GM19397 (cell line): ENCODE measurements at regions not wholly inside any gene's neighbourhood (a gene's known extent, or its start where the extent isn't known, plus 50 kb on each side); places are given as distances from the start of the nearest gene placed in this dataset.

Experiments
- ATAC-seq: cut with Tn5 transposase; IDR thresholded peaks from one replicate; pipeline ENCODE4 v1.9.1; 2021; ENCODE audit warnings: mild to moderate bottlenecking, moderate library complexity; ENCODE audit not compliant: unreplicated experiment

DNA sequence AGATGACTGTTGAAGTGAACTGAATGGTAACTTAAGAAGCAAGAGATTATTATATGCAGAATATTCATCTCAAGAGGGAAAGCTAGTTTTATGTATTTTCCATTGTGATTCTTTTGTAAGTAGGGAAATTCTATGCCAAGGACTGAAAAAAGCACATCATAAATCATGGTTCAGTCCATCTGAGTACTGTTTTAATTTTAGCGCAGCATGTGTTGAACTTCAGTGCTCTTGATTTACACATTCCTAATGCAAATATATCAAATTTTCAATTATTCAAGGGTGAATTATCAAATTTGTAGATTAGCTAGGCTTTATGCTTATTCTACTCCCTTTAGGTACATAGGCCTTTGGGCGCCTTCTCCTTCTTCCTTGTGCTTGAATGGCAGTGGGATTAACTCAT lies 50.3 kb upstream of the TCF12 start:
- ATAC-seq: no peak

DNA sequence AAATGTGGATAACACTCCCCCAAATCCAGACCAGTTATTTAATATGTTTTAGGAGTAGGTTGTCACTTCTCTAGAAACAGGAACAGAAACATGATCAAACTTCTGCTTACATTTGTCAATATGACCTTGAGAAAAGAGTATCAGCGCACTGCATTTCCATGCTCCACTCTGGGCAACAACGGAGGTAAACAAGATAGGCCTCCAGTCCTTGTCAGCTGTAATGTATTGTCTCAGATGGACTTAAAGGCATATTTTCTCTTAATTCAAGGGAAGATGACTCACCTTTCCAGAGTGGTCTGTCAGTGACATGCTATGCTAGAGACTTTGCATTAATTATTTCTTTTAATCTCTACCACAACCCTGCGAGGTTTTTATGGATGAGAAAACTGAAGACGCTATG lies 51.6 kb upstream of the TCF12 start:
- no peak for ATAC-seq

DNA sequence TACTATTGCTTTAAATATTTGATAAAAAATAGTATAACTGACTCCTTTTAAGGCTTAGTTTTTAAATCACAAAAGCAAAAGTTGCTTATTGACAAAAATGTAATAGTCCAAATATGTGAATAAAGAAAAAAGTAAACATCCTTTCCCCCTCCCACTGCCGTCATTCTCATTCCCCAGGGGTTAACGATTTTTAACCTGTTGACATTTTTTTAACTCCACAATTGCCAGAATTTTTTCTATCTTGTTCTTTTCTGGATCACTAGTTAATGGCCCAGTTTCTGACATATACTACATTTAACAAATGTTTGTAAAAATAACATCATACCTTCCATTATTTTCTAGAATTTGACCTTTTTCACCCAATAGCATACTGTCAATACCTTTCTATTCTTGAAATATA lies 60.6 kb upstream of the TCF12 start:
- ATAC-seq: no peak

DNA sequence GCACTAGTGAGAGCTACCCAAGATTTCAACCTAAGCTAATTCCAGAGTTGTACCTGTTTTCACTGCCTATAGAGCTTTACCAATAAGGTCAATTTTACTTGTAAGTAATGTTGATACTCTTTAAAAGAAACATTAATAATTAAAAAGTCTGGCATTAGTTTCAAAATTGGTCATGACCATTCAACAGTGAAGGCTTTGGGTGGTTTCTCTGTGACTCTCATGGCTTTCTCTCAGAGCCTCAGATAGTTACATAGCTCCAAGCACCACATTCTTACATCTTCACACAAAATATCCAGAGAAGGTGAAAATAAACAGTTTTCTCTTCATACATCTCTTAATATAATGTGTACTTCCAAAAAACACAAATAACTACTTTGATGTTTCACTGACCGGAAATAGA lies 61.5 kb upstream of the TCF12 start:
- no peak for ATAC-seq

DNA sequence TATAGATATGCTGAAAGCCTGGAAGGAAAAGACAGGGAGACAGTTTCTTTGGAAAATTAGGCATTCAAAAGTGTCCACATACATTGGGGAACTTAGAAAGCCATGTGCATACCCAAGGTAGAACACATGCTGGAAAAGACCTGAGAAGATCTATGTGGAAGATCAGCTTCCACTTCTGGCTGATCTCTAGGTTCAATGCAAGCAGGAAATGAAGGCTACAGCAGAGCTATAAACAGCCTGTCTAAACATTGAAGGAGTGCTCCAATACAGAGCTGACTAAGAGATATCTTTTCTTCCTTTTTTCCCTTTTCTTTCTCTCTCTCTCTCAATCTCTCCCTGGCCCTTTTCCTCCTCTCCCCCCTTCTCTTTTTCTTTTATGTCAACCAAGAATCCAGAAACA lies 73.6 kb upstream of the TCF12 start:
- no peak for ATAC-seq

DNA sequence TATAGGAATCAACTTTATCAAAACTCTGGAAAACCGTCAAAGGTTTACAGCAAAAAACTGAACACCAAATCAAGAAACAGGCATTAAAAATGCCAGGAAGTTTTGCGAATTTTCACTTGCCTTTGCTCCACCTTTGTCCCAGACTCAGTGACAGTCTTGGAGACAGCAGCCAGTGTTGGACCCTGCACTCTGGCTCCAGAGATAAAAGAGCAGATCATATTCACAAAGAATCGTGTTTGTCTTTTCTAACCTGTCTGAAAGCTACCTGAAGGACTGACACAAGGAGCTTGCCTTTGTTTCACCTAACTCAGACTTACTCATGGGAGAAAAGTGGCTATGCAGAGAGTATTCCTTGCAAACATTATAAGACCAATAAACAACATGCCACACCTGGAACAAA lies 74.0 kb upstream of the TCF12 start:
- ATAC-seq: no peak

DNA sequence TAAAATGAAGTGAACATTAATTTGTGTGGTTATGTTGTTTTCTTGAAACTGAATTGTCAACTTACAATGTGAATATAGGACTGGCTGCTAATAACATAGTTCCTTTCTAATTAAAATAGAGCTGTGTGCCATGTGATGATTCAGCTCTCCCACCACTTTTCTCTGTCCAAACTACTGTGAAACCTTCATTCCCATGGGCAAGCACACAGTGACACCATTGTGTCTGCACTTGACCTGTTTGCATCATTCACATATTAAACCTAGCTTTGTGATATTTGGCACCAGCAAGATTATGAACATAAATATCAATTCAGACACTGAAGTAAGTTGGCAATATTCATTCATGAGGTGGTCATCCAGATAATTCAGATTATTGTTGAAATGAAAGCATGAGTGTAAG lies 78.8 kb upstream of the TCF12 start:
- no peak for ATAC-seq

DNA sequence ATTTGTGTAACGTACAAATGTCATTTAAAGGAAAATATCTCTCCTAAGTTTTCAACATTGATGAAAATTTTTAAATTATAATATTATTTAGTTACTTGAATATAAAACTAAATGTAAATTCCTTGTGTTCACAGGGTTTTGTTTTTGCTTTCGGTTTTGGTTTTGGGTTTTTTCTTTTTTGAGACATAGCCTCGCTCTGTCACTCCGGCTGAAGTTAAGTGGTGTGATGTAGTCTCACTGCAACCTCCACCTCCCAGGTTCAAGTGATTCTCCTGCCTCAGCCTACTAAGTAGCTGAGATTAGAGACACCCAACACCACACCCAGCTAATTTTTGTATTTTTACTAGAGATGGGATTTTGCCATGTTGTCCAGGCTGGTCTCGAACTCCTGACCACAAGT lies 79.3 kb upstream of the TCF12 start:
- no peak for ATAC-seq

DNA sequence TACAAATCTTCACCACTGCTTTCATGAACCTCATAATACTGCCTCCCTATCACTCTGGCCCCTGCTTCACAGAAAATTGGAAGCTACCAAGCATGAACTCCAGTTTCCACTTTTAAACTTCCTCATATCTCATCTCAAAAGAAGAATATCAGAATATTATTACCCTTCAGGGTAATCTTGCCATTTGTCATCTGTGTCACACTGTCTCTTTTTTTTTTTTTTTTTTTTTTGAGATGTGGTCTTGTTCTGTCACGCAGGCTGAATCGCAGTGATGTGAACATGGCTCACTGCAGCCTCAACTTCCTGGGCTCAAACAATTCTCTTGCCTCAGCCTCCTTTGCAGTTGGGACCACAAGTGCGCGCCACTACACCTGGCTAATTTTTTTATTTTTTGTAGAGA lies 80.4 kb upstream of the TCF12 start:
- no peak for ATAC-seq

DNA sequence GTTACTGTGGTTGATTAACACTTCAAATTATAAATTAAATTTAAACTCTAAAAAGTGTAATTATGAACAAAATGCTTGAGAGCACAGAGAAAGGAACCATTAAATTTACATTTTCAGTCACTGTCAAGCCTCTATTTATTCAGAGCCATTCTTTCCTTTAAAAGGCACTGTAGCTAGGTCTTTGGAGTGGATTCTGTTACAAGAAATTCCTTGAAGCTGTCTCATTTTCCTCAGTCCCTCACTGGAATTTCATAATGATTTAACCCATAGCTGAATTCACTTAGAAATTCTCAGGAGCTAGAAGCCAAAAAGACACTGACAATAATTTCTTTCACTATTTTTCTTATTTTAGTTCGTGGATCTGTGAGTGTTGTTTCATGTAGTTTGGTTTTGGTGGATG lies 81.2 kb upstream of the TCF12 start:
- ATAC-seq: no peak

DNA sequence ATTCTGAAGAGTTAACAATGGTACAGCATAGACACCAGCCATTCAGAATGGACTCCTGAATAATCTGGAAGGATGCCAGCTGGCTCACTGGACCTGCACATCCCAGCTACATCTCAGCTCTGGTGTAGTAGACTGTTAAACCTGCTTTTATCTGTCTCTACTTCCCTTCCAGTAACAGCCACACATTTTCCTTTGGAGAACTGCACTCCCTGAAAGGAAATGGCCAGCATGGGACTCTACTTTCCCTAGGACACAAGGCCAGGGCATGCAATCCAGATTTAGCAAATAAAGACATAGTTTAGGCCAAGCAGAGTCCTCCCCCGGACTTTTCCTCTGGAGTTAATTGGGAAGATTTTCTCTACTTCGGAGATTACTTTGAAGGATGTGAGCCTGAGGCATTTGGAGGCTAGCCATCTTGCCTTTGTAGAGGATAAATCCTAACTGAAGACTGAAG lies 82.7 kb upstream of the TCF12 start:
- ATAC-seq: no peak

DNA sequence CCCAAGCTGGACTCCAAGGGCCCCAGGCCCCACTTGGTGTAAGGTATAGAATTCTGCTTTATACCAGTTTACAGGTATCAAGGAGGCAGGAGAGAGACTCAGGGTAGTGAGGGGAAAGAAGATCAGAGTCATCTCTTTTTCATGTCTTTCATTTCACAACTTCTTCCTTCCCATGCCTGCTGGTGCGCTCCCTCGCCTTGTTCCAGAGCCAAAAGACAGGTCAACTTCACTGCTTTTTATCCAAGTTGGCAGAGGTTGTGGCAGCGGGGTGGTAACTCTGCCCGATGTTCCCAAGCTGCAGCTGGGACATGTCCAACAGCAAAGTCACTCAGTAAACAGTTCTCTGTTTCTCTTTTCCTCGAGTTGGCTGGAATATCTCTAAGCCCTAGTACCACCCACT lies 86.3 kb upstream of the TCF12 start:
- no peak for ATAC-seq

DNA sequence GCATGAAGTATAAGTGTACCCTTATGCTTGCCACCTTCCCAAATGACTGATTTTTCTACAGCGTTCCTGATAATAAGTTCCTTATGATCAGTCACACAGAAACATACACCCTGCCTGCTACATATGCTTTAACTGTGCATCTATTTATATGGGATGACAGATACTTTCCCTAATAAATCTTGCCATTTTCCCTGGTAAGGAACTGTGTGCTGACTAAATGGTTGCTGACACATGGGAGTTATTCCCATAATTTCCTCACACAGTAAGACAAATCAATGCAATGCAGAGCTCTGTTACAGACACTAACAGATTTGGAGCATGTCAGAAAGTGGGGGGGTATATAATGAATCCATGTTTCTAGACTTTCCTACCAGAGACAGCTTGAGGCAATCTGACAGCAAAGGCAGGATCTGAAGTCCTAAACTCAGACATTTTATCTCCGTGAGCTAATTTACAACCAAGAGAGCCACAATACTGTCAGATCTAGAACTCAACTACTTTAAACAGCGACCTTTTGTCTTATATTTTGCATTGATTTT lies 86.9 kb upstream of the TCF12 start:
- ATAC-seq: no peak

DNA sequence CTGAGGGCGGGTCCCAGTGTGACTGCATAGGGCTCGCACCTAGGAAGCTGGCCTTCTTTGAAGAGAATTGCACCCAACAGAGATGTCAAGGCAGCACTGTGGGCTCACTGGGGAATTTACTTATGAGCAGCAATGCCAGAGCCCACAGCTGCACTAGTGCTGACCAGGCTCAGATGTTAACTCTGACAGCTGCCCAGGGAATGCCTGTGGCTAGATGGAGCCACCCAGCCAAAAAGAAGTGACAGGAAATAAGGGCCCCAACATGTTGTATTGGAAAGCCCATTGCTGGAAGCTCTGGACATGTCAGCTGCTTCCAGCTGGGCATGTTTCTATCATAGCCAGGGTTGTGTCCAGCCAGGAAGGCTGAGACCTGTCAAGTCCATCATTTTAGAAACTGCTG lies 90.9 kb upstream of the ZNF280D start:
- no peak for ATAC-seq

DNA sequence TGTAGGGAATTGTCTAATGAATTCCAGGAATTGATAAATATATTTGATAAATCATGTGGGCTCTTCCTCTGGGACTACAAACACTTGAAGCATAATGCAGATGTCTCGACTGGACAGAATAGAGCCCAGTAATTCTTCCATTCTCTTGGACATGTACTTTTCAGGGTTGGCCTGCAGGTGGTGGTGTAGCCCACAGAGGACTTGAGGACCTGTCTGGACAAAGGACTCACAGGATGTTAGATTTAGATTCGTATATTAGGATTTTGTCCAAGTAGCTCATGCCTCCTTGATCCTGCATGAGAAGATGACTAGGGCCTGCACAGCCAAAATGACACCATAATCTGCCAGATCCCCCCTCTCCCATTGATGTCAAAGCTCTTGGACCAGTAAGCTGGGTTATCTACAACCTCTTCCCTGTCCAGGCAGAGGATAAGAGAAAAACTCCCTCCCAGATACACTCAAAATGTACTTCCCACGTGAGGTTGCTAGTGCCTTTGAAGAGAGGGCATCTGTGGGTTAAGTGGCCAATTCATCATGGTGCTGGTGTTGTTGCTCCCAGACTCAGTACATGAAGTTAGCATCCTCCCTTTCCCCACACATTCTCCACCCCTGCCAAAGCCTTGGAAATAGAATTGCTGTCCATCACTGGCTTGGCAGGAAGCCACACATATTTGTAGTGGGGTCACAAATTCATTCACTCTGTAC lies 88.6 kb upstream of the ZNF280D start:
- ATAC-seq: peak; percentile 71

DNA sequence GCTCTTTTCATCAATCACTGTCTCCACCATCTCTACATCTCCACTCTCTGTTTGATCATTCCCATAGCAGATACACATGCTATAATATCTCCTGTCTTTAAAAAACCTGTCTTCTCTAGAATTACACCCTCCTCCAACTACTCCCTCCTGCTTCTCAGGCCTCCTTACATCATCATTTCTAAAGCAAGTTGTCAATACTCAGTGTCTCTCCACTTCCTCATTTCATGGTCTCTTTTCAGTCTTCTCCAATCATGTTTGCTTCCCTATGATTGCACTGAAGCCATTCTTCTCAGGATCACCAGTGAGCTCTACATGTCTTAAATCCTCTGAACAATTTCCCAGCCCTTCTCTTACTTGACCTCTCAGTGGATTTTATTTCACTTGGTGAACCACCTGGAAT lies 87.0 kb upstream of the ZNF280D start:
- ATAC-seq: no peak

DNA sequence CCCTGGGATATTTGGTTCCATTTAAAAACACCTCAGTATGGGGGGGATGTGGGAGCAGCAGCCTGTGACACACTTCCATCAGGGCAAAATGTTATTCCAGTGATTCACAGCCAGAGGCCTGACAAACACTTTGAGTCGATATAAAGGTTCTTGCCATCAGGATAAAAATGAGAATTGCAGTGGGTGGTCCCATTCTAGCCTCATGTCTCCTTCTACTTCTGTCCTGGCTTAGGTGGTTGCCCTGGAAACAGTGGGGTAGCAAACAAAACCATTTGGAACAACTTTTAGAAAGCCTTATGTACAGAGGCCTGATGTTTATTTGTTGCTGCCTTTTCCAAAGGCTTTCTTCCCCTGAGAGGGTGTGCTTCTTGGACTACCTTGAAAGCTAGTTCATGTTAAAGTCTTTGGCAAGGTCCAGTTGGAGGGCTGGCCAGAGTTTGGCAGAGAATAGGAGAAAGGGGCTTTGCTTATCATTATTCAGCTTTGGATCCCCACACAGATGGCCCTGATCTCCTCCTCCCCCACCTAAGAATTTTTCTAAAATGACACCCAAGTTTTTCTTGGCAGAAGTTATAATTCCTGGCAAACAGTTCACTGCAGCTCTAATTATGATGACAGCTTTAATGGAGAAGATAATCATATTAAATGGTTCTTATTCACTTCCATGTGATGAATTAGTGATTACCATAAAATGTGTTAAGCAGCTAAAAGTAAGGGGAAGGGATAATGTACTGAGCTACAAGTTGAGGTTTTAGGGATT lies 84.2 kb upstream of the ZNF280D start:
- no peak for ATAC-seq

DNA sequence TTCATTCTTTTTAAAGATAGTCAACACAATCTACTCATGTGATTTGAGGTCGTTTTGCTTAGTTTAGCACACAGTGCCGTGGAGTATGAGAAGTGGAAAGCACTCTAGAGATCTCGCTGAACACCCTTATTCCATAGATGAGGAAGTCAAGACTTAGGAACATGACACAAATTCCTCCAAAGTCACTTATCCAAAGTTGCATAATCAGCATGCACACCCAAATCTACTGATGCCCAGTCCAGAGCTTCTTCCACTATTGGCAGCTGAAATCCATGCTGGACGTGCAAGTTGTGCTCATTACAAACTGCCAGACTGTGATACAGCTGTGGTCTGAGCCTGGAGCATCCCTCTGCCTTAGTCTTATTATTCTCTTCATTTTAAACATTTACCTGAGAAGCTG lies 83.5 kb upstream of the ZNF280D start:
- no peak for ATAC-seq

DNA sequence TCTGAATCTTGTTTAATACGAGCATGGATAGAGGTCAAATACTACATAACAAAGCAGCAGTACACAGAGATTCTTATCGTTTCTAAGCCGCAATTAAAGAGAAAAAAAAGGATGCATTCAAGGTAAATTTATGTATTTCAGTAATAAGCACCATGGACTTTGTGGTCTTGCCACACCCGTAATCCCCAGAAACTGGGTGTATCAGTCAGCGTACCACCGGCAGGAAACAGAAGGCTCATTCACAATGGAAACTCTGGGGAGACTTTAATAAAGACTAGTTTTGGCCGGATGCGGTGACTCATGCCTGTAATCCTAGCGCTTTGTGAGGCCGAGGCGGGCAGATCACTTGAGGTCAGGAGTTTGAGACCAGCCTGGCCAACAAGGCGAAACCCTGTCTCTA lies 81.9 kb upstream of the ZNF280D start:
- ATAC-seq: no peak

DNA sequence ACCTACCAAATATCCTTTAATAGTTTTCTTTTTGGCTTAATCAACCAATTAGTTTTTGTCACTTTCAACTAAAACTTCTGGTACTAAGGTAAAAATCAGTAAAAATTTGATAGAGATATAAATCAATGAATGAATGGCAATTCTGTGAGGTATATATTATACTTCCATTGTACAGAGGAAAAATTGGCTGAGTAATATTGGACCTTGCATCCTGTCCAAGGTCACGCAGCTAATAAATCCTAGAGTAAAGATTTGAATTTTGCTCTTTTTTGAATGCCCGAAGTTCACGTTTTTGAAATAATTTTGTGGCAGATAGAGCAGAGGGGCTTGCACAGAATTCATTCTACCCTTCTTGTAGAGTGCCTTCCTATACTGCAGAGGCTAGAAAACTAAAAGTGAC lies 81.1 kb upstream of the ZNF280D start:
- no peak for ATAC-seq

DNA sequence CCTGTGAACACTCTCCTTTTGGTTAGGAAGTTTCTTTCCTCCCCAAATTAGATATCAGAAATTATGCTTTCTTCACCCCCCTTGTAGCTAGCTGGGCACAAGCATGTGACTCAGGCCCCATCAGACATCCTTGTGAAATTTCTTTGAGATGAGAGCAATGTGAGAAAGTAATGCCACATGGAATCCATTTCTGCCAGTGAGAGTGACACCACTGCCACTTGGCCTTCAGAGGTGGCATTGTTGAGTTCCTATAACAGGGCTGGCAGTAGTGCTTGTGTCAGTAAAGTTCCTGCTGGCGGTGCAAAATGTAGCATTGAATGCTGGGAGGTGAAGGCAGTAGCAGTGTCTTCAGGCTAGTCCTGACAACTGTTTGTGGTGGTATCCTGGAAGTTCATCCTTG lies 80.7 kb upstream of the ZNF280D start:
- no peak for ATAC-seq

DNA sequence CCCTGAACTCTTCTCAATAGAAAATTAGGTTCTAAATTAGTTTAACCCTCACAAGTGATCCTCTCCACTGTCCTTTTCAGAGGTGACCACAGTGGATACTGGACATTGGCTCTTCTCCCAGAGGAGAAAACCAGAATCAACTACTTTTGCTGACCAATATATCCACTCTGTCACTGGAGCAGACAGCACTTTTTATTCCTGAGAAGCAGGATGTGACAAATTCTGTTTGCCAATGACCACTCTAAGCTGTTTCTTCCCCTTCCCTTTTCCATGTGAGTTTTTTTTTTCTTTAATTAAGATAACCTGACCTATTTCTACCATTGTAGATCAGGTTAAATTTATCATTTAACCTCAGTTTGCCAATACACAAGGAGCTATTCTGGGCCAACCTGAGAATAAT lies 79.7 kb upstream of the ZNF280D start:
- ATAC-seq: no peak
